ENCODE measurements at regions not wholly inside any gene's neighbourhood (a gene's known extent, or its start where the extent isn't known, plus 50 kb on each side); places are given as distances from the start of the nearest gene placed in this dataset.

DNA sequence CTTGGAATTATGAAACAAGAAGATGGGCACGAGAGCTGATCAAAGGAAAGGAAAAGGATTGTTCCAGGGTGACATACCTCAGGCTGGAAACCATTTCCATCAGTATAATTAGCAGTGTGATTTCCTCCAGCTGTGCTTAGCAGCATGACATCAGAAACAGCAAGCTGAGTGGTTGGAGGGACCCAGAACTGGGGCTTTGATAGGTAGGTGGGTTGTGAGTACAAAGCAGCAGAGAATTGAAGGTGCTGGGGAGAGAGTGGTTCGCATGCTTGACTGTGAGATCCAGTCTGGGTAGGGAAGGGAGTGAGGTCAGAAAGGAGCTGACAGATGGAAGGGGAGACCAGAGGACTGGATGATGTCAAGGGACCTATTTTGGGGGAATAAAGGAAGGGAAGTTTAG lies 90.4 kb downstream of the CD164 start:
- no peak overlapping the region for H3K9ac ChIP-seq (ENCODE audit: insufficient read length)
- H3K9me3 ChIP-seq (ENCODE audit: low read depth, low read length) = no peaks in the 10 kb centered on the region
- no peaks in the 10 kb centered on the region for H3K36me3 ChIP-seq (ENCODE audit: insufficient read depth, low read length)
- H3K27ac ChIP-seq = no peak overlapping the region
- no peak for TF ChIP-seq POLR2AphosphoS5 (IDR thresholded peaks at IDR 0.05; ENCODE audit: borderline replicate concordance, low read depth, low read length)
- TF ChIP-seq FOXP2 (optimal IDR thresholded peaks at IDR 0.05; ENCODE audit: control extremely low read depth, extremely low read length, insufficient read depth) = no peak
- no peak for TF ChIP-seq EZH2 (IDR thresholded peaks at IDR 0.05)
- no peak for DNase-seq (ENCODE audit: low read depth, low spot score)
- no peak overlapping the region for H3K4me3 ChIP-seq

DNA sequence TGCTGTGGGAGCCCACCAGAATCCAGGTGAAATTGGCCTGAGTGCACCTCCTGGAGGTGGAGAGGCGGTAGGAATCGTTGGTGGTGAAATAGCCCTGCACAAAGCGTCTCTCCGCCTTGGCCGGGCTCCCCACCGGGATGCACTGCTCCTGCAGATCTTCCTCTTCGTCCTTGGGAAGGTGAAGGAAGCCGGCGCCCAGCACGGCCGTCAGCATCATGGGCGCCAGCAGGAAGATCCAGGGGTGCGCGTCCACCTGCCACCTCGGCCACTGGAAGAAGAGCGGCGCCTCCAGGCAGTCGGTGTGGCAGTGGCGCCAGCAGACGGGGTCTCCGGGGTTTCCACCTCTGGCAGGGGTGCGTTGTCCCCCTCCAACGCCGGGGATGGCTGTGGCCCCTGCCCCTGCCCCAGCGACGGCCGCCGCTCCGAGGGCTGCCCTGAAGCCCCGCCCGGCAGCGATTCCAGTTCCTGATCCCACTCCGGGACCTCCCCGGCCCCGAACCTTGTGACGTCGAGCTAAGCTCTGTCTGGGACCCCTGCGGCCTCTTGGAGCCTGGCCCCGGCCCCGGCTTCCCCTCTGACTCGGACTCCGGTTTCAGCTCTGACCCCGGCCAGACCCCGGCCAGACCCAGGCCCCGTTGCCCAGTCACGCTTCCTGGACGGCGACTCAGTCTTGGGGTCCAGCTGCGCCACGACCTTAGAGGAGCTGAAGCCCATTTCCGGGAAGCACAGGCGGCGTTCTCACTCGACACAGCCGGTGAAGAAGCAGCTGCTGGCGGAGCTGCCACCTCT lies 91.9 kb downstream of the CD164 start:
- no peaks in the 10 kb centered on the region for H3K36me3 ChIP-seq (ENCODE audit: insufficient read depth, low read length)
- H3K9ac ChIP-seq (ENCODE audit: insufficient read length) = no peak overlapping the region
- H3K9me3 ChIP-seq (ENCODE audit: low read depth, low read length) = no peaks in the 10 kb centered on the region
- H3K27ac ChIP-seq = no peak overlapping the region
- no peak overlapping the region for H3K4me3 ChIP-seq
- no peak for TF ChIP-seq POLR2AphosphoS5 (IDR thresholded peaks at IDR 0.05; ENCODE audit: borderline replicate concordance, low read depth, low read length)
- no peak for TF ChIP-seq EZH2 (IDR thresholded peaks at IDR 0.05)
- TF ChIP-seq FOXP2 (optimal IDR thresholded peaks at IDR 0.05; ENCODE audit: control extremely low read depth, extremely low read length, insufficient read depth) = no peak
- DNase-seq (ENCODE audit: low read depth, low spot score) = no peak

DNA sequence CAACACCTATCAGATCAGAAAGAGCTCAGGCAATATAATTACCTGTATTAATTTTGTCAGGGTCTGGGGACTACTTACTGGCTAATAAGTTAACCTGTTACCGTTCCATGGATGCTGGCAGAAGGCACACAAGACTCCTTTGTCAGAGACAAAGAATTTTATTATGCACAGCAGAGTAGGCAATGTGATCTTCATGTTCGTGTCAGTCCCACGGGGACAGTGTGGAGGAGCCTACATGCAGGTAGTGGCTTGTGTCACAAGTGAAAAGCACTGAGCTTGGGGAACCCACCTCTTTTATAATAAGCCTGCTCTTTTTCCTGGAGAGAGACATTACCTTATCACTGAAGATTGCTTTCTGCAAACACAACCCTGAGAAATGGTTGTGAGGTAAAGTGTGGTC lies 96.9 kb downstream of the CD164 start:
- Histone ChIP-seq H3K9me3 (ENCODE audit: low read depth, low read length) (no peaks in the 10 kb centered on the region), H3K36me3 (ENCODE audit: insufficient read depth, low read length) (no peaks in the 10 kb centered on the region), H3K9ac (ENCODE audit: insufficient read length) (no peak overlapping the region), H3K27ac (no peak overlapping the region), H3K4me3 (no peak overlapping the region)
- no peak for DNase-seq (ENCODE audit: low read depth, low spot score)
- no peak for TF ChIP-seq POLR2AphosphoS5 (IDR thresholded peaks at IDR 0.05; ENCODE audit: borderline replicate concordance, low read depth, low read length)
- TF ChIP-seq EZH2 (IDR thresholded peaks at IDR 0.05) = no peak

DNA sequence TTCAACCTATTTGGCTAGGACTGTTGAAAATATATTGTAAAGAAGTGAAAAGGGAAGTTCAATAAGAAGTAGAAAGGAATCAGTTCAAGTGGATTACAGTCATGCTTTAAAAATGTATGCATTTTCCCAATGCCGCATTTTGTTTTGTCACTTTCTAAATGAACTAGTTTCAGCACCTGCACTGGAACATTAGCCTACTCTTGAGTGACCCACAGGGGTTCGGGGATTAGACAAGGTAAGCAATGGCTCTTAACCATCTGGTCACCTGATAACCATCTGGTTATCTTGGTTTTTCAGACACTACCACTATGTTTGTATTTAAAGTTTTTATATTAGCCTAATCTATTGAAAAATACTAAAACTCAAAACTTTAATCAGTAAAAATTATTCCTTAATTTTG lies 97.6 kb downstream of the CD164 start:
- Histone ChIP-seq H3K9me3 (ENCODE audit: low read depth, low read length) (no peaks in the 10 kb centered on the region), H3K4me3 (no peak overlapping the region), H3K9ac (ENCODE audit: insufficient read length) (no peak overlapping the region), H3K36me3 (ENCODE audit: insufficient read depth, low read length) (no peaks in the 10 kb centered on the region), H3K27ac (no peak overlapping the region)
- no peak for DNase-seq (ENCODE audit: low read depth, low spot score)
- TF ChIP-seq EZH2 (IDR thresholded peaks at IDR 0.05) = no peak
- TF ChIP-seq FOXP2 (optimal IDR thresholded peaks at IDR 0.05; ENCODE audit: control extremely low read depth, extremely low read length, insufficient read depth) = no peak
- no peak for TF ChIP-seq POLR2AphosphoS5 (IDR thresholded peaks at IDR 0.05; ENCODE audit: borderline replicate concordance, low read depth, low read length)

DNA sequence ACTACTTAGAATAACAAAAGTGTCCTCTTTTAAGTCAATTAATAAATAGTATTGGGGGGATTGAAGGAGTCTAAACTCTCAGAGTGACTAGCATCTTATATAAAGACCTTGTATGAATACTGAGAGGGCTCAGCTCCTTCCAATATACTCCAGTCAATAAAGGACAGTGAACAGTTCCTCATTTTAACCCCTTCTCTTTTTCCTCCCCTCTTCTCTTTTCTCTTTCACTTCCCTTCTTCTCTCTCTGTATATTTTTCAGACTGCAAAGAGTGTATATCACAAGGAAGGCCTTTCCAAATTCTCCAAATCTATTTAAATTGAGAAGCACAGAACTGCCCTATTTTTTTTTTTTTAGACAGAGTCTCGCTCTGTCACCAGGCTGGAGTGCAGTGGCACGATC lies 99.5 kb downstream of the CD164 start:
- no peaks in the 10 kb centered on the region for H3K9me3 ChIP-seq (ENCODE audit: low read depth, low read length)
- no peak overlapping the region for H3K9ac ChIP-seq (ENCODE audit: insufficient read length)
- no peak for DNase-seq (ENCODE audit: low read depth, low spot score)
- no peak for TF ChIP-seq FOXP2 (optimal IDR thresholded peaks at IDR 0.05; ENCODE audit: control extremely low read depth, extremely low read length, insufficient read depth)
- H3K4me3 ChIP-seq = no peak overlapping the region
- H3K27ac ChIP-seq = no peak overlapping the region
- no peaks in the 10 kb centered on the region for H3K36me3 ChIP-seq (ENCODE audit: insufficient read depth, low read length)

DNA sequence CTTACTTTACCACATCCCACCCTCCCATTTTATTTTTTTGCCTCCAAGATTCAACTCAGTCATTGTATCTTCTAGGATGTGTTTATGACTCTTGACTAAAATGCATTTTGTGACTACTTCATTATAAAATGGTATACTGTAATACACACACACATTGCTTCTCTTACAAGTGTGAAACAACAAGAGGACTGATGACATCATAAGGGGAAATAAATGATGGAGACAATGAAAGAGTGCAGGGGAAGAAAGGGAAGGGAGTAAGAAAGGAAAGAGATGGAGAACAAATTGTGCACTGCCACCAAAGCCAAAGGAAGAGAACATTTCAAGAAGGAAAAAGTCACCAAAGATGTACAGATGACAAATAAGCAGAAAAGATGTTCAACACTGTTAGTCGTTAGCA lies 102.6 kb downstream of the CD164 start:
- no peaks in the 10 kb centered on the region for H3K9me3 ChIP-seq (ENCODE audit: low read depth, low read length)
- H3K9ac ChIP-seq (ENCODE audit: insufficient read length) = no peak overlapping the region
- no peak overlapping the region for H3K27ac ChIP-seq
- no peaks in the 10 kb centered on the region for H3K36me3 ChIP-seq (ENCODE audit: insufficient read depth, low read length)
- no peak for DNase-seq (ENCODE audit: low read depth, low spot score)
- no peak overlapping the region for H3K4me3 ChIP-seq
- no peak for TF ChIP-seq POLR2AphosphoS5 (IDR thresholded peaks at IDR 0.05; ENCODE audit: borderline replicate concordance, low read depth, low read length)
- TF ChIP-seq FOXP2 (optimal IDR thresholded peaks at IDR 0.05; ENCODE audit: control extremely low read depth, extremely low read length, insufficient read depth) = no peak
- TF ChIP-seq EZH2 (IDR thresholded peaks at IDR 0.05) = no peak

DNA sequence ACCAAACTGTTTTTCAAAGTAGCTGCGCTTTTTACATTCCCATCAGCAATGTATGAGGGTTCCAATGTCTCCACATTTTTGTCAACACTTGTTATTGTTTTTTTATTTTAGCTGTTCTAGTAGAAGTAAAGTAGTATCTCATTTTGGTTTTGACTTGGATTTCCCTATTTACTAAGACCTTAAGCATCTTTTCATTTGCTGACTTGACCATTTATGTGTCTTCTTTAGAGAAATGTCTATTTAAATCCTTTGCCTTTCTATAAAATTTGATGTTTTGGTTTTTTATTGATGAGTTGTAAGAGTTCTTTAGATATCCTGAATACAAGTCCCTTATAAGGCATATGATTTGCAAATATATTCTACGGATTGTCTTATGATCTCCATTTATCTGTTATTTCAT lies 110.6 kb downstream of the CD164 start:
- no peaks in the 10 kb centered on the region for H3K36me3 ChIP-seq (ENCODE audit: insufficient read depth, low read length)
- no peak overlapping the region for H3K4me3 ChIP-seq
- no peak overlapping the region for H3K9ac ChIP-seq (ENCODE audit: insufficient read length)
- H3K9me3 ChIP-seq (ENCODE audit: low read depth, low read length) = no peaks in the 10 kb centered on the region
- no peak overlapping the region for H3K27ac ChIP-seq
- TF ChIP-seq POLR2AphosphoS5 (IDR thresholded peaks at IDR 0.05; ENCODE audit: borderline replicate concordance, low read depth, low read length) (no peak), EZH2 (IDR thresholded peaks at IDR 0.05) (no peak), FOXP2 (optimal IDR thresholded peaks at IDR 0.05; ENCODE audit: control extremely low read depth, extremely low read length, insufficient read depth) (no peak)
- DNase-seq (ENCODE audit: low read depth, low spot score) = no peak

DNA sequence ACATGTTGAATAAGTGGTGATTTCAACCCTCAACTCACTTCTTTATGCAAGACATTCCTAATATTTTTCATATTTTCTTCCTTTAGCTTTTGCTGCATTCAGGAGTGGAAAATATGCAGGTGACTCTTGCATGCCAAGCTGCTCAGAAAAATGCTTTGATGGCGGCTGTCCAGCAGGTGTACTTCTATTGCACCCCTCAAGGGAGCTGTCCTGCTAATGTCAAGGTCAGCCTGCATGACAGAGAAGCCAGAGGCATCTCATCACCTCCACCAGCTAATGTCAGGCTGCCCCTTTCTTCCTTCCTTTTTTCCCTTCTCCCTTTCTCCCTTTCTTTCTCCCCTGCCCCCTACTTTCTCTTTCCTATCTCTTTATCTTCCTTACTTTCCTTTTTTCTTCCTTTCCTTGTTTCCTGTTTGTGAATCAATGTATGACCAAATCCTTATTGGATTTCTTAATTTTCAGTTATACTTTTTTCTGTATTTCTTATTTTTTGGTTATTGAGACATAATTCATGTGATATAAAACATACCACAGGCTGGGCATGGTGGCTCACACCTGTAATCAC lies 112.2 kb downstream of the CD164 start:
- Histone ChIP-seq H3K36me3 (ENCODE audit: insufficient read depth, low read length) (no peaks in the 10 kb centered on the region), H3K9me3 (ENCODE audit: low read depth, low read length) (no peaks in the 10 kb centered on the region), H3K4me3 (no peak overlapping the region), H3K9ac (ENCODE audit: insufficient read length) (no peak overlapping the region), H3K27ac (no peak overlapping the region)
- no peak for DNase-seq (ENCODE audit: low read depth, low spot score)
- TF ChIP-seq FOXP2 (optimal IDR thresholded peaks at IDR 0.05; ENCODE audit: control extremely low read depth, extremely low read length, insufficient read depth) (no peak), EZH2 (IDR thresholded peaks at IDR 0.05) (no peak), POLR2AphosphoS5 (IDR thresholded peaks at IDR 0.05; ENCODE audit: borderline replicate concordance, low read depth, low read length) (no peak)

DNA sequence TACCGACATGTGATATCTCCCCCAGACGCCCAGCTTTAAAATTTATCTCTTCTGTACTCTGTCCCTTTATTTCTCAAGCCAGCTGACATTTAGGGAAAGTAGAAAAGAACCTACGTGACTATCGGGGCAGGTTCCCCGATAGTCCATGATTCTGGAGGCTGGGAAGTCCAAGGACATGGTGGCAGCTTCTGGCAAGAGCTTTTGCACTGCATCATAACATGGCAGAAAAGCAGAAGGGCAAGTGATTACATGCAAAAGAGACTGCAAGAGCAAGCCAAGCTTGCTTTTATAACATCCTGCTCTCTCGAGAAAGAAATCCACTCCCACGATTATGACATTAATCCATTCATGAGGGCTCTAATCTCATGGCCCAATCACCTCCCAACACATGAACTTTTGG lies 113.2 kb downstream of the CD164 start:
- no peaks in the 10 kb centered on the region for H3K36me3 ChIP-seq (ENCODE audit: insufficient read depth, low read length)
- H3K4me3 ChIP-seq = no peak overlapping the region
- no peak overlapping the region for H3K27ac ChIP-seq
- no peak for TF ChIP-seq EZH2 (IDR thresholded peaks at IDR 0.05)
- TF ChIP-seq FOXP2 (optimal IDR thresholded peaks at IDR 0.05; ENCODE audit: control extremely low read depth, extremely low read length, insufficient read depth) = no peak
- TF ChIP-seq POLR2AphosphoS5 (IDR thresholded peaks at IDR 0.05; ENCODE audit: borderline replicate concordance, low read depth, low read length) = no peak
- DNase-seq (ENCODE audit: low read depth, low spot score) = no peak
- no peak overlapping the region for H3K9ac ChIP-seq (ENCODE audit: insufficient read length)
- H3K9me3 ChIP-seq (ENCODE audit: low read depth, low read length) = no peaks in the 10 kb centered on the region

Measured in SK-N-MC (cell line).